ENCODE measurements at regions not wholly inside any gene's neighbourhood (a gene's known extent, or its start where the extent isn't known, plus 50 kb on each side); places are given as distances from the start of the nearest gene placed in this dataset.

- no peak for ATAC-seq
- no peaks in the 10 kb centered on the region for H3K4me1 ChIP-seq (ENCODE audit: control insufficient read depth, insufficient read depth, low read length)
- Mint-ChIP-seq H3K9me3 (peaks cover 6 to 7% of the 10 kb centered on the region in 2 donors), H3K4me1 (no peaks in the 10 kb centered on the region), H3K27ac (no peak overlapping the region), H3K4me3 (no peak overlapping the region), H3K36me3 (no peaks in the 10 kb centered on the region), H3K27me3 (ENCODE audit: low read depth in 2 of 2) (no peaks in the 10 kb centered on the region)
- H3K4me3 ChIP-seq (ENCODE audit: low read length), result no peak overlapping the region
- intact Hi-C loops (cut with micrococcal nuclease), result no loop called here
- no peaks in the 10 kb centered on the region for H3K9me3 ChIP-seq (ENCODE audit: control insufficient read depth, insufficient read depth, low read length)
- no peaks in the 10 kb centered on the region for H3K27me3 ChIP-seq (ENCODE audit: control insufficient read depth, insufficient read depth, low read length)
- no peak overlapping the region for H3K27ac ChIP-seq (ENCODE audit: low read length)
- no peak for TF ChIP-seq CTCF (IDR thresholded peaks at IDR 0.05)
- no peak for DNase-seq
- no peaks in the 10 kb centered on the region for H3K36me3 ChIP-seq (ENCODE audit: control insufficient read depth, insufficient read depth, low read length)
- 100% methylated on average over 1 of the region's 1 CpG for WGBS (ENCODE audit: insufficient coverage)
These were observed 289.4 kb downstream of the TOX3 start for GRCh38 chr16:52257534-52257933.

GRCh38 chr16:52256310-52257078 lies 290.4 kb downstream of the TOX3 start:
- WGBS (ENCODE audit: insufficient coverage), result 86% methylated on average over 4 of the region's 4 CpGs
- ATAC-seq (no peak), DNase-seq (no peak)
- Mint-ChIP-seq H3K27ac (no peak overlapping the region), H3K9me3 (peaks cover 3 to 8% of the 10 kb centered on the region in 2 donors), H3K4me3 (no peak overlapping the region), H3K4me1 (no peaks in the 10 kb centered on the region), H3K36me3 (no peaks in the 10 kb centered on the region), H3K27me3 (ENCODE audit: low read depth in 2 of 2) (no peaks in the 10 kb centered on the region)
- intact Hi-C loops (cut with micrococcal nuclease), result no loop called here
- Histone ChIP-seq H3K36me3 (ENCODE audit: control insufficient read depth, insufficient read depth, low read length) (no peaks in the 10 kb centered on the region), H3K9me3 (ENCODE audit: control insufficient read depth, insufficient read depth, low read length) (no peaks in the 10 kb centered on the region), H3K4me3 (ENCODE audit: low read length) (no peak overlapping the region), H3K4me1 (ENCODE audit: control insufficient read depth, insufficient read depth, low read length) (no peaks in the 10 kb centered on the region), H3K27me3 (ENCODE audit: control insufficient read depth, insufficient read depth, low read length) (no peaks in the 10 kb centered on the region), H3K27ac (ENCODE audit: low read length) (no peak overlapping the region)
- no peak for TF ChIP-seq CTCF (IDR thresholded peaks at IDR 0.05)

GRCh38 chr16:52254746-52255145 lies 292.2 kb downstream of the TOX3 start:
- intact Hi-C loops (cut with micrococcal nuclease), result no loop called here
- Histone ChIP-seq H3K4me1 (ENCODE audit: control insufficient read depth, insufficient read depth, low read length) (no peaks in the 10 kb centered on the region), H3K27me3 (ENCODE audit: control insufficient read depth, insufficient read depth, low read length) (no peaks in the 10 kb centered on the region), H3K36me3 (ENCODE audit: control insufficient read depth, insufficient read depth, low read length) (no peaks in the 10 kb centered on the region), H3K4me3 (ENCODE audit: low read length) (no peak overlapping the region), H3K27ac (ENCODE audit: low read length) (no peak overlapping the region), H3K9me3 (ENCODE audit: control insufficient read depth, insufficient read depth, low read length) (no peaks in the 10 kb centered on the region)
- ATAC-seq (no peak), DNase-seq (no peak)
- no peaks in the 10 kb centered on the region for H3K27me3 Mint-ChIP-seq (ENCODE audit: low read depth in 2 of 2)
- no peak overlapping the region for H3K4me3 Mint-ChIP-seq
- whole genome bisulfite sequencing (ENCODE audit: insufficient coverage), result 81% methylated on average over 2 of the region's 3 CpGs
- H3K4me1 Mint-ChIP-seq, result no peaks in the 10 kb centered on the region
- H3K27ac Mint-ChIP-seq, result no peak overlapping the region
- TF ChIP-seq CTCF (IDR thresholded peaks at IDR 0.05), result no peak
- no peaks in the 10 kb centered on the region for H3K36me3 Mint-ChIP-seq
- H3K9me3 Mint-ChIP-seq, result peaks cover 3 to 7% of the 10 kb centered on the region in 2 donors

GRCh38 chr16:52252680-52253079 lies 294.3 kb downstream of the TOX3 start:
- Histone ChIP-seq H3K27me3 (ENCODE audit: control insufficient read depth, insufficient read depth, low read length) (no peaks in the 10 kb centered on the region), H3K27ac (ENCODE audit: low read length) (no peak overlapping the region), H3K9me3 (ENCODE audit: control insufficient read depth, insufficient read depth, low read length) (no peaks in the 10 kb centered on the region), H3K4me1 (ENCODE audit: control insufficient read depth, insufficient read depth, low read length) (no peaks in the 10 kb centered on the region), H3K36me3 (ENCODE audit: control insufficient read depth, insufficient read depth, low read length) (no peaks in the 10 kb centered on the region), H3K4me3 (ENCODE audit: low read length) (no peak overlapping the region)
- intact Hi-C loops (cut with micrococcal nuclease), result no loop called here
- no peak for TF ChIP-seq CTCF (IDR thresholded peaks at IDR 0.05)
- 86% methylated on average over 2 of the region's 2 CpGs for WGBS (ENCODE audit: insufficient coverage)
- H3K27me3 Mint-ChIP-seq (ENCODE audit: low read depth in 2 of 2), result no peaks in the 10 kb centered on the region
- H3K36me3 Mint-ChIP-seq, result no peaks in the 10 kb centered on the region
- DNase-seq, result no peak
- H3K27ac Mint-ChIP-seq, result no peak overlapping the region
- H3K9me3 Mint-ChIP-seq, result peaks cover 4 to 6% of the 10 kb centered on the region in 2 donors
- H3K4me3 Mint-ChIP-seq, result no peak overlapping the region
- ATAC-seq, result no peak
- H3K4me1 Mint-ChIP-seq, result no peaks in the 10 kb centered on the region
